BE2C (cell line): ENCODE measurements at regions not wholly inside any gene's neighbourhood (a gene's known extent, or its start where the extent isn't known, plus 50 kb on each side); places are given as distances from the start of the nearest gene placed in this dataset.

Experiments used
- DNase-seq: peaks from one replicate; pipeline ENCODE4 v3.0.0-alpha.2; 2020
- H3K27me3 ChIP-seq: fragments of 250-450 bp; sonication (Bioruptor Pico); 2 replicates; pipeline ENCODE4 v1.5.1; 2020; ENCODE audit warnings: mild to moderate bottlenecking
- H3K36me3 ChIP-seq: fragments of 250-450 bp; sonication (Bioruptor Pico); 2 replicates; pipeline ENCODE4 v1.5.1; 2020; ENCODE audit warnings: mild to moderate bottlenecking
- H3K4me1 ChIP-seq: fragments of 250-450 bp; sonication (Bioruptor Pico); 2 replicates; pipeline ENCODE4 v1.5.1; 2020
- H3K4me3 ChIP-seq: 2 replicates; pipeline ENCODE4 v1.5.1; 2011; ENCODE audit warnings: low read depth, low read length
- H3K9me3 ChIP-seq: fragments of 250-450 bp; sonication (Bioruptor Pico); 2 replicates; pipeline ENCODE4 v1.5.1; 2020
- CTCF ChIP-seq: IDR thresholded peaks from 2 replicates; pipeline ENCODE4 v1.5.1; 2012; ENCODE audit warnings: mild to moderate bottlenecking, low read depth, low read length

GRCh38 chr10:127812041-127812440 lies 75.1 kb downstream of the FOXI2 start:
- no peaks in the 10 kb centered on the region for H3K36me3 ChIP-seq
- no peaks in the 10 kb centered on the region for H3K4me1 ChIP-seq
- no peaks in the 10 kb centered on the region for H3K9me3 ChIP-seq
- DNase-seq = no peak
- H3K4me3 ChIP-seq = no peak overlapping the region
- TF ChIP-seq CTCF = no peak
- no peaks in the 10 kb centered on the region for H3K27me3 ChIP-seq

- DNase-seq = no peak
- no peak overlapping the region for H3K4me3 ChIP-seq
- no peaks in the 10 kb centered on the region for H3K4me1 ChIP-seq
- no peaks in the 10 kb centered on the region for H3K27me3 ChIP-seq
- H3K36me3 ChIP-seq = no peaks in the 10 kb centered on the region
- H3K9me3 ChIP-seq = no peaks in the 10 kb centered on the region
- TF ChIP-seq CTCF = peak; percentile 14; the same call in 1 of the 2 replicates
These were observed 76.3 kb downstream of the FOXI2 start for GRCh38 chr10:127813290-127813689.

- no peaks in the 10 kb centered on the region for H3K4me1 ChIP-seq
- no peaks in the 10 kb centered on the region for H3K9me3 ChIP-seq
- DNase-seq = no peak
- no peaks in the 10 kb centered on the region for H3K36me3 ChIP-seq
- H3K27me3 ChIP-seq = no peaks in the 10 kb centered on the region
- H3K4me3 ChIP-seq = no peak overlapping the region
- no peak for TF ChIP-seq CTCF
These were observed 77.6 kb downstream of the CLRN3 start for GRCh38 chr10:127815147-127815546.

- Histone ChIP-seq H3K4me3 (no peak overlapping the region), H3K9me3 (no peaks in the 10 kb centered on the region), H3K27me3 (no peaks in the 10 kb centered on the region), H3K36me3 (no peaks in the 10 kb centered on the region), H3K4me1 (no peaks in the 10 kb centered on the region)
- no peak for DNase-seq
- no peak for TF ChIP-seq CTCF
These were observed 67.9 kb downstream of the CLRN3 start for GRCh38 chr10:127824826-127825225.

GRCh38 chr10:127826154-127826725 lies 66.5 kb downstream of the CLRN3 start:
- Histone ChIP-seq H3K4me1 (no peaks in the 10 kb centered on the region), H3K27me3 (no peaks in the 10 kb centered on the region), H3K36me3 (no peaks in the 10 kb centered on the region), H3K9me3 (no peaks in the 10 kb centered on the region), H3K4me3 (no peak overlapping the region)
- DNase-seq = no peak
- TF ChIP-seq CTCF = no peak

GRCh38 chr10:127827354-127828140 lies 65.2 kb downstream of the CLRN3 start:
- Histone ChIP-seq H3K27me3 (no peaks in the 10 kb centered on the region), H3K9me3 (no peaks in the 10 kb centered on the region), H3K36me3 (no peaks in the 10 kb centered on the region), H3K4me1 (no peaks in the 10 kb centered on the region), H3K4me3 (no peak overlapping the region)
- no peak for TF ChIP-seq CTCF
- no peak for DNase-seq
